Stomach (tissue), 4 donors: ENCODE measurements at regions not wholly inside any gene's neighbourhood (a gene's known extent, or its start where the extent isn't known, plus 50 kb on each side); places are given as distances from the start of the nearest gene placed in this dataset.

Experiments used
- CTCF ChIP-seq, 7 experiments: fragments of 450-650 bp in 4 of 7; fragments of 200-600 bp in 3 of 7; sonication (generic) in 3 of 7; IDR thresholded peaks; one replicate each; pipeline ENCODE4 v1.5.1; 2016 to 2019; ENCODE audit warnings: antibody characterized with exemption in 7 of 7, control low read depth in 2 of 7, mild to moderate bottlenecking in 1 of 7
- EP300 ChIP-seq: sonication (generic); formaldehyde crosslinking; IDR thresholded peaks from one replicate; pipeline ENCODE4 v1.6.1; 2017; ENCODE audit warnings: antibody characterized with exemption
- POLR2A ChIP-seq, 4 donors: fragments of 450-650 bp; IDR thresholded peaks; one replicate each; pipeline ENCODE4 v1.6.1; 2016; ENCODE audit warnings: antibody characterized with exemption in 4 of 4, control low read depth in 2 of 4, mild to moderate bottlenecking in 1 of 4, moderate library complexity in 1 of 4

GRCh38 chr3:137947117-137947516 lies 62.8 kb upstream of the CLDN18 start:
- no peak for TF ChIP-seq CTCF (IDR thresholded peaks at IDR 0.05)
- TF ChIP-seq EP300, result no peak
- TF ChIP-seq POLR2A (IDR thresholded peaks at IDR 0.05), result no peak
